ENCODE measurements at regions not wholly inside any gene's neighbourhood (a gene's known extent, or its start where the extent isn't known, plus 50 kb on each side); places are given as distances from the start of the nearest gene placed in this dataset.
"Not testable (repeated sequence)": the region's sequence is repeated elsewhere in the genome, so short reads cannot be mapped to it uniquely, and the experiment has no call there.

DNA sequence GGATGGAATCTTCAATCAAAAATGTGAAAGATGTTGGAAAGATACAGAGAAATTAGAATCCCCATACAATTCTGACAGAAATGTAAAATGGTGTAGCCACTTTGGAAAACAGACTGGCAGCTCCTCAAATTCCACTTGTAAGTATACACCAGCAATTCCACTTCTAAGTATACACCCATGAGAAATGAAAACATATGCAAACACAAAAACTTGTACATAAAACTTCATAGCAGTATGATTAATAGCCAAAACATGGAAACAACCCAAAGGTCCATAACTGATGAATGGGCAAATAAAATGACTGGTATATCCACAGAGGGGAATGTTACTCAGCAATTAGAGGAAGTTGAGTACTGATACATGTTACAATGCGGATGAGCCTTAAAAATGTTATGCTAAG, 304.3 kb upstream of the NUPR2 start:
- TF ChIP-seq, protein P1, sequence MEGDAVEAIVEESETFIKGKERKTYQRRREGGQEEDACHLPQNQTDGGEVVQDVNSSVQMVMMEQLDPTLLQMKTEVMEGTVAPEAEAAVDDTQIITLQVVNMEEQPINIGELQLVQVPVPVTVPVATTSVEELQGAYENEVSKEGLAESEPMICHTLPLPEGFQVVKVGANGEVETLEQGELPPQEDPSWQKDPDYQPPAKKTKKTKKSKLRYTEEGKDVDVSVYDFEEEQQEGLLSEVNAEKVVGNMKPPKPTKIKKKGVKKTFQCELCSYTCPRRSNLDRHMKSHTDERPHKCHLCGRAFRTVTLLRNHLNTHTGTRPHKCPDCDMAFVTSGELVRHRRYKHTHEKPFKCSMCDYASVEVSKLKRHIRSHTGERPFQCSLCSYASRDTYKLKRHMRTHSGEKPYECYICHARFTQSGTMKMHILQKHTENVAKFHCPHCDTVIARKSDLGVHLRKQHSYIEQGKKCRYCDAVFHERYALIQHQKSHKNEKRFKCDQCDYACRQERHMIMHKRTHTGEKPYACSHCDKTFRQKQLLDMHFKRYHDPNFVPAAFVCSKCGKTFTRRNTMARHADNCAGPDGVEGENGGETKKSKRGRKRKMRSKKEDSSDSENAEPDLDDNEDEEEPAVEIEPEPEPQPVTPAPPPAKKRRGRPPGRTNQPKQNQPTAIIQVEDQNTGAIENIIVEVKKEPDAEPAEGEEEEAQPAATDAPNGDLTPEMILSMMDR (conservative IDR thresholded peaks at IDR 0.05; ENCODE audit: low read length) = not testable (repeated sequence)
- not testable (repeated sequence) for TF ChIP-seq EZH2phosphoT487 (IDR thresholded peaks at IDR 0.05; ENCODE audit: borderline replicate concordance, low read depth, low read length)

Measured in OCI-LY7 (cell line).